Heart left ventricle (tissue), 16 donors: ENCODE measurements at regions not wholly inside any gene's neighbourhood (a gene's known extent, or its start where the extent isn't known, plus 50 kb on each side); places are given as distances from the start of the nearest gene placed in this dataset.

Source experiments
- ATAC-seq, 4 donors: fragments of 200-7000 bp; cut with Tn5 transposase; one replicate each; pipeline ENCODE4 v1.9.1; 2020 to 2022; ENCODE audit warnings: moderate library complexity in 4 of 4, mild to moderate bottlenecking in 3 of 4, moderate number of reproducible peaks in 1 of 4
- DNase-seq, 5 donors: peaks; one replicate each; pipeline ENCODE4 v3.0.0-alpha.2; 2020
- H3K27ac ChIP-seq, 12 donors: fragments of 200-600 bp; sonication (generic) in 4 of 12; one replicate each; pipeline versions ENCODE4 v1.5.0 to v1.8.0; 2016 to 2022; ENCODE audit warnings: mild to moderate bottlenecking in 2 of 12
- H3K27me3 ChIP-seq, 9 donors: fragments of 200-600 bp; sonication (generic) in 2 of 9; one replicate each; pipeline versions ENCODE4 v1.5.1 to v1.8.0; 2016 to 2022; ENCODE audit warnings: mild to moderate bottlenecking in 3 of 9
- H3K36me3 ChIP-seq, 9 donors: fragments of 200-600 bp; sonication (generic) in 2 of 9; one replicate each; pipeline versions ENCODE4 v1.5.0 to v1.8.0; 2018 to 2022; ENCODE audit warnings: mild to moderate bottlenecking in 2 of 9
- H3K4me1 ChIP-seq, 12 donors: fragments of 200-600 bp; sonication (generic) in 4 of 12; one replicate each; pipeline versions ENCODE4 v1.5.0 to v1.8.0; 2016 to 2022; ENCODE audit warnings: mild to moderate bottlenecking in 3 of 12
- H3K4me3 ChIP-seq, 12 donors: fragments of 200-600 bp; sonication (generic) in 4 of 12; one replicate each; pipeline versions ENCODE4 v1.5.0 to v1.8.0; 2017 to 2022; ENCODE audit warnings: mild to moderate bottlenecking in 9 of 12, moderate library complexity in 4 of 12
- H3K9me3 ChIP-seq, 12 donors: fragments of 200-600 bp; sonication (generic) in 4 of 12; one replicate each; pipeline versions ENCODE4 v1.5.0 to v1.8.0; 2016 to 2022; ENCODE audit warnings: mild to moderate bottlenecking in 1 of 12
- CTCF ChIP-seq, 12 donors: fragments of 200-600 bp; sonication (generic) in 4 of 12; IDR thresholded peaks; one replicate each; pipeline versions ENCODE4 v1.5.0 to v1.8.0; 2018 to 2022; ENCODE audit warnings: antibody characterized with exemption in 12 of 12, mild to moderate bottlenecking in 5 of 12
- POLR2A ChIP-seq, 2 donors: fragments of 450-650 bp; IDR thresholded peaks; one replicate each; pipeline ENCODE4 v1.6.1; 2017; ENCODE audit warnings: antibody characterized with exemption in 2 of 2, mild to moderate bottlenecking in 2 of 2, moderate library complexity in 2 of 2
- WGBS, 4 donors: extraction: QIAGEN DNeasy Blood & Tissue Kit in 2 of 4; methylation state at CpG; one replicate each; pipeline versions ENCODE4 v1.1.5 to v1.1.7; 2013 to 2018; 5-methylcytosine and 5-hydroxymethylcytosine counted together
- intact Hi-C, 10 donors: fragments of 100-400 bp; cut with DNase I; formaldehyde crosslinking; loops; one replicate each; pipeline versions ENCODE4 v1.11.1 to v1.14.2; 2022
- donor health status: ischemic (EF 13 %, LVEDD 7.1; RV severe dilation, severe dysfunction).
- donor health status: healthy with polysubstance abuse.
- donor health status: DM: no; HTN: yes; CAD: no.
- donor health status: DM: no; HTN: no; CAD: no.
- donor health status: ischemic (EF 25% LVEDD 6.9; RV normal size, moderate dysfunction).
- donor health status: ischemic (EF 25% LVEDD 5.7; RV mildly dilated, moderate dysfunction).
- donor health status: healthy.
- donor health status: DM: yes; HTN: yes; CAD: no.
- donor health status: ischemic (EF 35%, LVEDD 5.7; RV mildly dilated, moderate dysfunction).
- donor health status: nonischemic (EF 11% LVEDD 7.7; RV severe dilation, severe dysfunction).
- donor health status: DM: yes; HTN: yes; CAD: no.
- donor health status: PGD.
- donor health status: ischemic (EF 29% LVEDD 5.4; RV normal size, mild dysfunction).
- donor health status: nonischemic (EF 23%, LVEDD 6.1; RV moderate dilation, normal function).

GRCh38 chr2:150895968-150896367 is 365.7 kb downstream of the RBM43 start:
- no peak overlapping the region for H3K27ac ChIP-seq
- no peak for ATAC-seq
- WGBS, 4 donors, result 89 to 96% (median 93%) methylated on average over 1 of the region's 1 CpG
- no peaks in the 10 kb centered on the region for H3K36me3 ChIP-seq
- intact Hi-C loops, result no loop called here
- H3K9me3 ChIP-seq, result peaks cover 0 to 18% (median 7%) of the 10 kb centered on the region in 12 donors
- H3K27me3 ChIP-seq, result no peaks in the 10 kb centered on the region
- H3K4me1 ChIP-seq, result no peaks in the 10 kb centered on the region
- no peak overlapping the region for H3K4me3 ChIP-seq
- TF ChIP-seq CTCF (IDR thresholded peaks at IDR 0.05) (no peak), POLR2A (IDR thresholded peaks at IDR 0.05) (no peak)
- no peak for DNase-seq

- Histone ChIP-seq H3K27ac (no peak overlapping the region), H3K4me3 (no peak overlapping the region), H3K9me3 (no peaks in the 10 kb centered on the region), H3K4me1 (no peaks in the 10 kb centered on the region), H3K36me3 (no peaks in the 10 kb centered on the region), H3K27me3 (no peaks in the 10 kb centered on the region)
- 85 to 94% (median 91%) methylated on average over 2 of the region's 2 CpGs for WGBS, 4 donors
- intact Hi-C loops, result no loop called here
- ATAC-seq (no peak), DNase-seq (no peak)
- TF ChIP-seq POLR2A (IDR thresholded peaks at IDR 0.05), result no peak
- TF ChIP-seq CTCF (IDR thresholded peaks at IDR 0.05), result no peak
These were observed 372.5 kb downstream of the RBM43 start for GRCh38 chr2:150889141-150889540.

- Histone ChIP-seq H3K9me3 (no peaks in the 10 kb centered on the region), H3K4me3 (no peak overlapping the region), H3K27me3 (no peaks in the 10 kb centered on the region), H3K36me3 (no peaks in the 10 kb centered on the region), H3K4me1 (no peaks in the 10 kb centered on the region), H3K27ac (no peak overlapping the region)
- no peak for TF ChIP-seq CTCF (IDR thresholded peaks at IDR 0.05)
- no peak for TF ChIP-seq POLR2A (IDR thresholded peaks at IDR 0.05)
- intact Hi-C loops, result no loop called here
- DNase-seq (no peak), ATAC-seq (peak in 1 of 4 donors; percentile 41)
These were observed 373.3 kb downstream of the RBM43 start for GRCh38 chr2:150888337-150888736.

GRCh38 chr2:150887926-150888325 is 373.7 kb downstream of the RBM43 start:
- intact Hi-C loops, result no loop called here
- ATAC-seq (no peak), DNase-seq (no peak)
- no peaks in the 10 kb centered on the region for H3K9me3 ChIP-seq
- no peak overlapping the region for H3K4me3 ChIP-seq
- WGBS, 4 donors, result 36 to 50% (median 43%) methylated on average over 3 of the region's 3 CpGs
- TF ChIP-seq POLR2A (IDR thresholded peaks at IDR 0.05) (no peak), CTCF (IDR thresholded peaks at IDR 0.05) (no peak)
- no peak overlapping the region for H3K27ac ChIP-seq
- no peaks in the 10 kb centered on the region for H3K27me3 ChIP-seq
- H3K36me3 ChIP-seq, result no peaks in the 10 kb centered on the region
- H3K4me1 ChIP-seq, result no peaks in the 10 kb centered on the region
